Raji (cell line): ENCODE measurements at regions not wholly inside any gene's neighbourhood (a gene's known extent, or its start where the extent isn't known, plus 50 kb on each side); places are given as distances from the start of the nearest gene placed in this dataset.

Source experiments
- POLR2A ChIP-seq: IDR thresholded peaks from 2 replicates; pipeline ENCODE4 v1.6.1; 2011; ENCODE audit warnings: low read depth, low read length, control low read depth; ENCODE audit not compliant: insufficient read depth

- no peak for TF ChIP-seq POLR2A
These were observed 292.0 kb upstream of the JARID2 start for GRCh38 chr6:14953836-14954235.

GRCh38 chr6:14957355-14958059 is 288.4 kb upstream of the JARID2 start:
- no peak for TF ChIP-seq POLR2A

GRCh38 chr6:14959324-14959885 is 286.5 kb upstream of the JARID2 start:
- no peak for TF ChIP-seq POLR2A

GRCh38 chr6:14964556-14965270 is 281.2 kb upstream of the JARID2 start:
- no peak for TF ChIP-seq POLR2A

DNA sequence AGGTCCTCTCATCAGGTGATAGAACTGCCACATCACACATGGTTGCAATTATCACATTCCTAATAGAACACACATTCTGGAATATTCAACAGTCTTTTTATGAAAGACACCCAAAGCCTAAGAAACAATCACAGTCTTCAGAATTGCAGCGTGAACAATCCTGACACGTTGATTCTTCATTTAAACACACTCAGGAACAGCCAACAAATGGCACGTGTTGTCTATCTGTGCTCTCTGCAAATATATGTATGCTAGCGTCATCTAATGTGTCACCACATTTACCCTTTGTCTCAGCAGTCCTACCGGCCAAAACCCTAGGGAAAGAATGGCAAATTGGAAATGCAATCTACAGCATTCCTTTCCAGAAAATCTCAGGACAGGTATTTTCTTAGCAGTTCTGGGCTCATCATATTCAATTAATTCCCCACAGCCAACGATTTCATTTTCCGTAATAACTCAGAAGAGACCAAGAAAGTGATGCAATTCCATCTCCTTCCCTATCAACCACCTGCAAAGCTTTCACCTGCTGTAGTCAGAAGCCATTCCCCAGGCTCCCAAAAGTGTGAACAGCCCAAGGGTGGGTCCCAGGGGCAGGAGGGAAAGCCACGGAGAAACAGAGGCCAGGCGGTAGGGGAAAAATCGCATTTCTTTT is 280.3 kb upstream of the JARID2 start:
- no peak for TF ChIP-seq POLR2A

DNA sequence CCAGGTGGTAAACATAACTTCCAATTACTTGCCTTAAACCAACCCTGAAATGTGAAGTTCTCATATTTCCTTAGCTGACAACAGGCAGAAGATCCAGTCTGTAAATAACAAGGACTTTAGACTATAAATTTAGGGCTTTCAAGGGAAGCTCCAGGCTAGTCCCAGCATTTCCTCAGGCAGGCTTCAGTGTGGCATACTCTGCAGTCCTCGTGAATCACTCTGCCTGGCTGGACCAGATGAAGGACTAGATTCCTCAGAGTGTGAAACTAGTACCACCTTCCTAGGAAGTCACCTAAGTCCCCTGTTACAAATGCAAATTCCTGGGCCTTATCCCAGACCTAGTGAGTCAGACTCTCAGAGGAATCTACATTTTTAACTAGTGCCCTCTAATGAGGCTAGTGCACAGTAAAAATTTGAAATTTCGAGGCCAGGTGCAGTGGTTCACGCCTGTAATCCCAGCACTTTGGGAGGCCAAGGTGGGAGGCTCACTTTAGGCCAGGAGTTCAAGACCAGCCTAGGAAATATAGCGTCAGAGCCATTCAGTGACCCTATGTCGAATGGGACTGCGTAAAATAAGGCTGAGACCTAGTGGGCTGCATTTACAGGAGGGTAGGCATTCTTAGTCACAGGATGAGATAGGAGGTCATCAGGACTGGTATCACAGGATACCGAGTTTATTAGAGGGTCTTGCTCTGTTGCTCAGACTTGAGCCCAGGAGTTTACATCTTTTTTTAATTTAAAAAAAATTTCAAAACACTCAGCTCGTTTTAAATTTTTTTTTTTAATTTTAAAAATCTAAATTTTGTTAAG is 279.6 kb upstream of the JARID2 start:
- TF ChIP-seq POLR2A = no peak

GRCh38 chr6:14966906-14967711 is 278.8 kb upstream of the JARID2 start:
- no peak for TF ChIP-seq POLR2A

- TF ChIP-seq POLR2A = no peak
These were observed 277.7 kb upstream of the JARID2 start for GRCh38 chr6:14968056-14968637.

- no peak for TF ChIP-seq POLR2A
These were observed 276.7 kb upstream of the JARID2 start for GRCh38 chr6:14969126-14969525.

DNA sequence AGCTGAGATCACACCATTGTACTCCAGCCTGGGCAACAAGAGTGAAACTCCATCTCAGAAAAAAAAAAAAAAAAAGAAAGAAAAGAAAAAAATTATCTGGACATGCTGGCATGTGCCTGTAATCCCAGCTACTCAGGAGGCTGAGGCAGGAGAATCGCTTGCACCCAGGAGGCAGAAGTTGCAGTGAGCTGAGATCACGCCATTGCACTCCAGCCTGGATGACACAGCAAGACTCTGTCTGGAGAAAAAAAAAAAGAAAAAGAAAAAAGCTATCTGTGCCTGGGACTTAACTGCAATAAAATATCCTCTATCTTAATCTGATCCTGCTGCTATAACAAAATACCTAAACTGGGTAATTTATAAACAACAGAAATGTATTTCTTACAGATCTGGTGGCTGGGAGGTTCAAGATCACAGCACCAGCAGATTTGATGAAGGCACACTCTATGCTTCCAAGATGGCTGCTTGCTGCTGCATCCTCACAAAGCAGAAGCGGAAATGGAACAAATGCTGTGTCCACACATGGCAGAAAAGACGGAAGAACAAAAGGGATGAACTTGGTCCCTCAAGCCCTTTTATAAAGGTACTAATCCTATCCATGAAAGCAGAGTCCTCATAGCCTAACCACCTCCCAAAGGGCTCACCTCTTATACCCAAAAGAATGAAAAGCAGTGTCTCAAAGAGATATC is 273.3 kb upstream of the JARID2 start:
- TF ChIP-seq POLR2A = no peak

GRCh38 chr6:14974372-14974771 is 271.5 kb upstream of the JARID2 start:
- no peak for TF ChIP-seq POLR2A

GRCh38 chr6:14974792-14975470 is 270.9 kb upstream of the JARID2 start:
- TF ChIP-seq POLR2A = no peak

- TF ChIP-seq POLR2A = no peak
These were observed 270.4 kb upstream of the JARID2 start for GRCh38 chr6:14975471-14975817.
